DND-41 (cell line): ENCODE measurements at regions not wholly inside any gene's neighbourhood (a gene's known extent, or its start where the extent isn't known, plus 50 kb on each side); places are given as distances from the start of the nearest gene placed in this dataset.

Experiments used
- CTCF ChIP-seq: IDR thresholded peaks from 2 replicates; pipeline ENCODE4 v1.5.1; 2012; ENCODE audit warnings: borderline replicate concordance, low read length, moderate library complexity, mild to moderate bottlenecking; ENCODE audit not compliant: poor library complexity, severe bottlenecking; ENCODE audit errors: extremely low read depth
- EZH2 ChIP-seq: IDR thresholded peaks from 3 replicates; pipeline ENCODE4 v1.6.1; 2012; ENCODE audit warnings: borderline replicate concordance, low read depth, mild to moderate bottlenecking, moderate library complexity, low read length, inconsistent platforms; ENCODE audit not compliant: severe bottlenecking

- TF ChIP-seq CTCF, result no peak
- TF ChIP-seq EZH2, result no peak
Observed at GRCh38 chr2:62441824-62442223, 64.2 kb downstream of the TMEM17 start.
